COR-L47 (cell line): ENCODE measurements at regions not wholly inside any gene's neighbourhood (a gene's known extent, or its start where the extent isn't known, plus 50 kb on each side); places are given as distances from the start of the nearest gene placed in this dataset.
"Not testable (repeated sequence)": the region's sequence is repeated elsewhere in the genome, so short reads cannot be mapped to it uniquely, and the experiment has no call there.

Experiments
- DNase-seq: peaks from one replicate; lab custom pipeline; 2025; lab: John Stamatoyannopoulos, UW

- no peak for DNase-seq
Observed at GRCh38 chr4:154164931-154165839, 326.4 kb downstream of the DCHS2 start.

- DNase-seq: no peak
Observed at GRCh38 chr4:154160519-154161301, 330.9 kb downstream of the DCHS2 start.

GRCh38 chr4:154158361-154159155 is 333.0 kb downstream of the DCHS2 start:
- no peak for DNase-seq

- DNase-seq: no peak
Observed at GRCh38 chr4:154152546-154152945, 339.1 kb downstream of the DCHS2 start.

- DNase-seq: not testable (repeated sequence)
Observed at GRCh38 chr4:154149236-154149635, 342.4 kb downstream of the DCHS2 start.

- no peak for DNase-seq
Observed at GRCh38 chr4:154143720-154144119, 347.9 kb downstream of the DCHS2 start.

GRCh38 chr4:154142664-154143063 is 348.9 kb downstream of the DCHS2 start:
- DNase-seq: no peak

- DNase-seq: no peak
Observed at GRCh38 chr4:154140869-154141268, 350.7 kb downstream of the DCHS2 start.

GRCh38 chr4:154137320-154137905 is 348.5 kb upstream of the SFRP2 start:
- no peak for DNase-seq

- DNase-seq: no peak
Observed at GRCh38 chr4:154135576-154135975, 346.7 kb upstream of the SFRP2 start.

GRCh38 chr4:154132406-154132805 is 343.5 kb upstream of the SFRP2 start:
- DNase-seq: no peak

- DNase-seq: no peak
Observed at GRCh38 chr4:154126276-154126675, 337.4 kb upstream of the SFRP2 start.

GRCh38 chr4:154125340-154125739 is 336.5 kb upstream of the SFRP2 start:
- DNase-seq: no peak

GRCh38 chr4:154124539-154125255 is 335.8 kb upstream of the SFRP2 start:
- no peak for DNase-seq

- DNase-seq: no peak
Observed at GRCh38 chr4:154123897-154124296, 335.0 kb upstream of the SFRP2 start.

GRCh38 chr4:154120690-154121345 is 331.9 kb upstream of the SFRP2 start:
- no peak for DNase-seq

GRCh38 chr4:154120006-154120676 is 331.3 kb upstream of the SFRP2 start:
- DNase-seq: no peak

- no peak for DNase-seq
Observed at GRCh38 chr4:154119317-154119716, 330.4 kb upstream of the SFRP2 start.

GRCh38 chr4:154117726-154118125 is 328.8 kb upstream of the SFRP2 start:
- DNase-seq: not testable (repeated sequence)

- DNase-seq: no peak
Observed at GRCh38 chr4:154107337-154107736, 318.5 kb upstream of the SFRP2 start.
